ENCODE measurements at regions not wholly inside any gene's neighbourhood (a gene's known extent, or its start where the extent isn't known, plus 50 kb on each side); places are given as distances from the start of the nearest gene placed in this dataset.
"Not testable (repeated sequence)": the region's sequence is repeated elsewhere in the genome, so short reads cannot be mapped to it uniquely, and the experiment has no call there.

DNA sequence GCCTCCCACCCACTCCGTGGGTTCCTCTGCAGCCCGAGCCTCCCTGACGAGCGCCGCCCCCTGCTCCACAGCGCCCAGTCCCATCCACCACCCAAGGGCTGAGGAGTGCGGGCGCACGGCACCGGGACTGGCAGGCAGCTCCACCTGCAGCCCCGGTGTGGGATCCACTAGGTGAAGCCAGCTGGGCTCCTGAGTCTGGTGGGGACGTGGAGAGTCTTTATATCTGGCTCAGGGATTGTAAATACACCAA is 134.5 kb upstream of the ATXN7L3B start:
- TF ChIP-seq, protein P1, sequence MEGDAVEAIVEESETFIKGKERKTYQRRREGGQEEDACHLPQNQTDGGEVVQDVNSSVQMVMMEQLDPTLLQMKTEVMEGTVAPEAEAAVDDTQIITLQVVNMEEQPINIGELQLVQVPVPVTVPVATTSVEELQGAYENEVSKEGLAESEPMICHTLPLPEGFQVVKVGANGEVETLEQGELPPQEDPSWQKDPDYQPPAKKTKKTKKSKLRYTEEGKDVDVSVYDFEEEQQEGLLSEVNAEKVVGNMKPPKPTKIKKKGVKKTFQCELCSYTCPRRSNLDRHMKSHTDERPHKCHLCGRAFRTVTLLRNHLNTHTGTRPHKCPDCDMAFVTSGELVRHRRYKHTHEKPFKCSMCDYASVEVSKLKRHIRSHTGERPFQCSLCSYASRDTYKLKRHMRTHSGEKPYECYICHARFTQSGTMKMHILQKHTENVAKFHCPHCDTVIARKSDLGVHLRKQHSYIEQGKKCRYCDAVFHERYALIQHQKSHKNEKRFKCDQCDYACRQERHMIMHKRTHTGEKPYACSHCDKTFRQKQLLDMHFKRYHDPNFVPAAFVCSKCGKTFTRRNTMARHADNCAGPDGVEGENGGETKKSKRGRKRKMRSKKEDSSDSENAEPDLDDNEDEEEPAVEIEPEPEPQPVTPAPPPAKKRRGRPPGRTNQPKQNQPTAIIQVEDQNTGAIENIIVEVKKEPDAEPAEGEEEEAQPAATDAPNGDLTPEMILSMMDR (conservative IDR thresholded peaks at IDR 0.05; ENCODE audit: low read depth, low read length), result not testable (repeated sequence)
- TF ChIP-seq EZH2 (IDR thresholded peaks at IDR 0.05; ENCODE audit: borderline replicate concordance, low read depth, low read length, poor library complexity, severe bottlenecking), result not testable (repeated sequence)

All from A673 (cell line).